Body of pancreas (tissue), 4 donors: ENCODE measurements at regions not wholly inside any gene's neighbourhood (a gene's known extent, or its start where the extent isn't known, plus 50 kb on each side); places are given as distances from the start of the nearest gene placed in this dataset.

ENCODE experiments used
- ATAC-seq: fragments of 150-250 bp; one replicate; pipeline ENCODE4 v1.9.1; 2016
- DNase-seq, 4 donors: peaks; one replicate each; pipeline ENCODE4 v3.0.0-alpha.2; 2019
- H3K27ac ChIP-seq, 4 donors: fragments of 200-600 bp; sonication (generic); 1 replicate in 3 of 4; 2 replicates in 1 of 4; pipeline versions ENCODE4 v1.5.1 to v1.6.1; 2016 to 2019; ENCODE audit warnings: mild to moderate bottlenecking in 1 of 4, mixed read lengths in 1 of 4, moderate library complexity in 1 of 4
- H3K27me3 ChIP-seq, 2 donors: fragments of 200-600 bp; sonication (generic); one replicate each; pipeline ENCODE4 v1.6.0; 2016; ENCODE audit warnings: mild to moderate bottlenecking in 1 of 2
- H3K36me3 ChIP-seq, 2 donors: fragments of 200-600 bp; sonication (generic); replicated peaks in 1 of 2; 2 replicates each; pipeline ENCODE4 v1.5.1; 2016; ENCODE audit warnings: low read depth in 2 of 2; ENCODE audit not compliant: insufficient read depth in 1 of 2
- H3K4me1 ChIP-seq: fragments of 200-600 bp; sonication (generic); one replicate; pipeline ENCODE4 v1.6.0; 2016
- H3K4me3 ChIP-seq, 2 donors: fragments of 200-600 bp; sonication (generic); 1 replicate in 1 of 2; 2 replicates in 1 of 2; pipeline ENCODE4 v1.5.1; 2016 to 2019
- H3K9me3 ChIP-seq, 3 donors: fragments of 200-600 bp; sonication (generic); 1 replicate in 2 of 3; 2 replicates in 1 of 3; pipeline ENCODE4 v1.5.1; 2016
- POLR2A ChIP-seq, 3 donors: fragments of 450-650 bp; IDR thresholded peaks; one replicate each; pipeline ENCODE4 v1.6.1; 2016; ENCODE audit warnings: antibody characterized with exemption in 3 of 3, mild to moderate bottlenecking in 2 of 3
- WGBS, 2 donors: methylation state at CpG; one replicate each; pipeline ENCODE4 v1.1.5; 2017; 5-methylcytosine and 5-hydroxymethylcytosine counted together
- intact Hi-C: fragments of 100-400 bp; cut with DNase I; formaldehyde crosslinking; loops from one replicate; pipeline ENCODE4 v1.15.1; 2023
- TF ChIP-seq, protein P1 (sequence below), 7 experiments: fragments of 450-650 bp in 4 of 7; fragments of 200-600 bp in 3 of 7; sonication (generic) in 3 of 7; IDR thresholded peaks; one replicate each; pipeline ENCODE4 v1.5.1; 2016 to 2019; ENCODE audit warnings: antibody characterized with exemption in 7 of 7

DNA sequence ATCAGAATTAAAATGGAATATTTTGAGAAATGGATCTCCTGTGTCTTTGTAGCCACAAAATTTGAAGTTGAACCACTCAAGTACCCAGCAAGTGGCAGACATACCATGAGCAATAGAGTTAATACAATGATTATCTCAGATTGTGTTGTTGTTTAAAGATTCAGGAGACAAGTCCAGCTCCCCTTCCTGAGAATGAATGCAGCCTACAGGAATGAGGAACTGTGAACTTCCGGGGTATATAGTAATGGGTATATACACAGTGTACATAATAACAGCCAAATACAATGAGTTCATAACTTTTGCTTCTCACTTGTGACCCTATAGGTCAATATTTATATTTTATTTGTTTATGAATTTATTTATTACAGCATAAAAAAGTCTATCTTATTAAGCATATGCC is 445.0 kb downstream of the SETD4 start:
- no peaks in the 10 kb centered on the region for H3K9me3 ChIP-seq
- no peak overlapping the region for H3K27ac ChIP-seq
- H3K27me3 ChIP-seq = no peaks in the 10 kb centered on the region
- H3K4me1 ChIP-seq = peaks cover 7% of the 10 kb centered on the region
- WGBS, 2 donors = 70 to 81% methylated on average over 1 of the region's 1 CpG
- H3K4me3 ChIP-seq = no peak overlapping the region
- intact Hi-C loops = no loop called here
- no peaks in the 10 kb centered on the region for H3K36me3 ChIP-seq
- TF ChIP-seq, protein P1, sequence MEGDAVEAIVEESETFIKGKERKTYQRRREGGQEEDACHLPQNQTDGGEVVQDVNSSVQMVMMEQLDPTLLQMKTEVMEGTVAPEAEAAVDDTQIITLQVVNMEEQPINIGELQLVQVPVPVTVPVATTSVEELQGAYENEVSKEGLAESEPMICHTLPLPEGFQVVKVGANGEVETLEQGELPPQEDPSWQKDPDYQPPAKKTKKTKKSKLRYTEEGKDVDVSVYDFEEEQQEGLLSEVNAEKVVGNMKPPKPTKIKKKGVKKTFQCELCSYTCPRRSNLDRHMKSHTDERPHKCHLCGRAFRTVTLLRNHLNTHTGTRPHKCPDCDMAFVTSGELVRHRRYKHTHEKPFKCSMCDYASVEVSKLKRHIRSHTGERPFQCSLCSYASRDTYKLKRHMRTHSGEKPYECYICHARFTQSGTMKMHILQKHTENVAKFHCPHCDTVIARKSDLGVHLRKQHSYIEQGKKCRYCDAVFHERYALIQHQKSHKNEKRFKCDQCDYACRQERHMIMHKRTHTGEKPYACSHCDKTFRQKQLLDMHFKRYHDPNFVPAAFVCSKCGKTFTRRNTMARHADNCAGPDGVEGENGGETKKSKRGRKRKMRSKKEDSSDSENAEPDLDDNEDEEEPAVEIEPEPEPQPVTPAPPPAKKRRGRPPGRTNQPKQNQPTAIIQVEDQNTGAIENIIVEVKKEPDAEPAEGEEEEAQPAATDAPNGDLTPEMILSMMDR (IDR thresholded peaks at IDR 0.05) = no peak
- no peak for TF ChIP-seq POLR2A (IDR thresholded peaks at IDR 0.05)
- ATAC-seq (no peak), DNase-seq (no peak)

DNA sequence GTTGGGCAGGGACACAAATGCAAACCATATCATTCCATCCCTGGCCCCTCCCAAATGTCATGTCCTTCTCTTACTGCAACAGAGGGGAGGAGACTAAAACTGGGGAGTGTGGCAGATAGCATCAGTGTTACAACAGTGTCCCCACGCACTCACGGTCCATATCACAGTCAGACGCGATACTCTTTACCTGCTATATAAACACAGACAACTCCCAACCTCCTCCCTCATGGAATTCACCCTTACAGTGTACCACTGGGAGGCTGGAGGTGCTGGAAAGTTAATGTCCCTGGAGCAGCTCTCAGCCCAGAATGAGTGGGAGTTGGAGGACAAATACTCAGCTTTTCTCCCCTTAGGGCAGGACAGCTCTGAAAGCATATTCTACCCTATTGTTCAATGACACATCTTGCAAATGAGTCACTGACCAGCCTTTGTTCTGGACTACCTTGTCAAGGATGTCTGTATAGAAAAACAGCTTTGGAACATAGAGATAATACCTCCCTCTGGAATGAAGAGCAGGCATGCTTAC is 445.9 kb downstream of the SETD4 start:
- no peaks in the 10 kb centered on the region for H3K36me3 ChIP-seq
- H3K4me3 ChIP-seq = no peak overlapping the region
- no peak for TF ChIP-seq POLR2A (IDR thresholded peaks at IDR 0.05)
- TF ChIP-seq, protein P1 (IDR thresholded peaks at IDR 0.05) = no peak
- no peak overlapping the region for H3K27ac ChIP-seq
- no peaks in the 10 kb centered on the region for H3K9me3 ChIP-seq
- no peak for ATAC-seq
- intact Hi-C loops = no loop called here
- H3K4me1 ChIP-seq = peaks cover 7% of the 10 kb centered on the region
- no peak for DNase-seq
- H3K27me3 ChIP-seq = no peaks in the 10 kb centered on the region
- 42 to 61% methylated on average over 4 of the region's 4 CpGs for WGBS, 2 donors

DNA sequence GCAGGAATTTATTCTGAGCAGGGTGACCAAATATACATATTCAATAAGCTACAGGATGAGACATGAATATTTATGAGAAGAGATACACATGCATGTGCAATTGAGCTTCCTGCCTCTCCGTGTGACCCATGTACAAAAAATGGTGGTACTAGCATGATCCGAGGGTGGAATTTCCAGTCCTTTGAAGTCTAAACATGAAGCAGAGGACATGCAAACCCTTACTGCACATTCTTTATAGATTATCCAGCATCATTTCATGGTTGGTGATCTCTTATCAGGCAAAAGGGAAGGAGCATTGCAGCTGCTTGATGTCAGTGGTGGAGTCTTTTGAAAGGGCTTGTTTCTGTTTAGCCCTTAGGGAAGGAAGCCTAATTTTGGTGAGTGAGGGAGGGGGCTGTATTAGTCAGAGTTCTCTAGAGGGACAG is 448.6 kb downstream of the SETD4 start:
- no peak overlapping the region for H3K4me3 ChIP-seq
- no peak for ATAC-seq
- DNase-seq = no peak
- no peaks in the 10 kb centered on the region for H3K9me3 ChIP-seq
- no peak overlapping the region for H3K27ac ChIP-seq
- H3K36me3 ChIP-seq = no peaks in the 10 kb centered on the region
- WGBS, 2 donors = 75 to 89% methylated on average over 2 of the region's 2 CpGs
- H3K4me1 ChIP-seq = peaks cover 7% of the 10 kb centered on the region
- TF ChIP-seq, protein P1 (IDR thresholded peaks at IDR 0.05) = no peak
- TF ChIP-seq POLR2A (IDR thresholded peaks at IDR 0.05) = no peak
- H3K27me3 ChIP-seq = no peaks in the 10 kb centered on the region
- intact Hi-C loops = no loop called here

DNA sequence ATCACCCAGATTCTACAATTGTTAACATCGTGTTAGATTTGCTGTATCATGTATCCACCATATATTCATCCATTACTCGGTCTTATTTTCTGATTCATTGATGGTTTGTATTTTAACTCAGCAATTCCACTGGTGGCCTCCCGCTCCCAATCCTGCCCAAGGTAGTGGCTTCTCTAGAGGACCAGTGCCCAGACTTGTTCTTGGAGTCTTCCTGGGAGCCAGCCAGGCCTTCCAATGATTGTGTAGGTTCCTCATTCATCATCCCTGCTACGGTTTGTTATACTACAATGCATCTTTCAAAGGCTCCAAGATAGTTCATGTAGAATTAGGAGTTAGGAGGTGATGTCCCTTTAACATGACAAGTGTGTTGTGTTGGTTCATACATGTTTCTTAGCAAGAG is 451.1 kb downstream of the SETD4 start:
- H3K4me1 ChIP-seq = no peaks in the 10 kb centered on the region
- ATAC-seq (no peak), DNase-seq (no peak)
- H3K36me3 ChIP-seq = no peaks in the 10 kb centered on the region
- H3K27me3 ChIP-seq = no peaks in the 10 kb centered on the region
- H3K27ac ChIP-seq = no peak overlapping the region
- no peak overlapping the region for H3K4me3 ChIP-seq
- TF ChIP-seq, protein P1 (IDR thresholded peaks at IDR 0.05) = no peak
- no peak for TF ChIP-seq POLR2A (IDR thresholded peaks at IDR 0.05)
- intact Hi-C loops = no loop called here
- H3K9me3 ChIP-seq = no peaks in the 10 kb centered on the region
- WGBS, 2 donors = 80 to 81% methylated on average over 4 of the region's 4 CpGs

DNA sequence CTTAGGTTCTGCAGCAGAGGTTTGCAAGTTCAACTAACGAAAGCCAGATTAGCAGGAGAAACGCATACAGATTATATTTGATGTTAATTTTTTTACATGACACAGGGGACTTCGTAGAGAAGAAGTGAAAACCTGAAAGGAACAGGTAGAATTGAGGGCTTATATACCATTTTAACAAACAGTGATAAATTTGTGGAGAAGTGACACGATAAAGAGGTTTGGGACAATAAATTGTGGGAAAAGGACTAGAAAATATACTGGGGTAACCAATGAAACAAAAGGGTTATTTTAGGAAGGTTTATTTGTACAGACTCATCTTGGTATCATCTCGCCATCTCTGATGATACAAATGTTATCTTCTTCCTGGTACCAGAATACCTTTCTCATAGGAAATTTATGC is 452.9 kb downstream of the SETD4 start:
- Histone ChIP-seq H3K9me3 (no peaks in the 10 kb centered on the region), H3K36me3 (no peaks in the 10 kb centered on the region), H3K27me3 (no peaks in the 10 kb centered on the region), H3K27ac (no peak overlapping the region), H3K4me1 (no peaks in the 10 kb centered on the region), H3K4me3 (no peak overlapping the region)
- DNase-seq = no peak
- intact Hi-C loops = no loop called here
- TF ChIP-seq, protein P1 (IDR thresholded peaks at IDR 0.05) = no peak
- no peak for TF ChIP-seq POLR2A (IDR thresholded peaks at IDR 0.05)
- WGBS, 2 donors = 77% methylated on average over 5 of the region's 5 CpGs
- no peak for ATAC-seq
